Central memory CD8-positive, alpha-beta T cell (primary cell): ENCODE measurements at regions not wholly inside any gene's neighbourhood (a gene's known extent, or its start where the extent isn't known, plus 50 kb on each side); places are given as distances from the start of the nearest gene placed in this dataset.

Experiments
- ATAC-seq: fragments of 150-1000 bp; cut with Tn5 transposase; replicated peaks from 2 replicates; pipeline ENCODE4 v1.10.0; 2022; ENCODE audit warnings: mild to moderate bottlenecking, moderate FRiP score, moderate number of reproducible peaks; ENCODE audit not compliant: poor library complexity, severe bottlenecking; ENCODE audit errors: extremely low read depth
- DNase-seq, 2 donors: peaks; one replicate each; pipeline ENCODE4 v3.0.0; 2021; ENCODE audit warnings: low spot score in 2 of 2
- H3K27ac Mint-ChIP-seq: one replicate; pipeline ENCODE4 v1.8.0; 2022; ENCODE audit warnings: low read depth, mild to moderate bottlenecking, moderate library complexity, mixed read lengths
- H3K27me3 Mint-ChIP-seq: one replicate; pipeline ENCODE4 v1.8.0; 2022; ENCODE audit warnings: mixed read lengths
- H3K36me3 Mint-ChIP-seq: one replicate; pipeline ENCODE4 v1.8.0; 2022; ENCODE audit warnings: mild to moderate bottlenecking, moderate library complexity, mixed read lengths; ENCODE audit not compliant: insufficient read depth
- H3K4me1 Mint-ChIP-seq: one replicate; pipeline ENCODE4 v1.8.0; 2022; ENCODE audit warnings: mixed read lengths
- H3K4me3 Mint-ChIP-seq: one replicate; pipeline ENCODE4 v1.8.0; 2022; ENCODE audit warnings: mild to moderate bottlenecking, moderate library complexity, mixed read lengths
- H3K9me3 Mint-ChIP-seq: one replicate; pipeline ENCODE4 v1.8.0; 2022; ENCODE audit warnings: mixed read lengths

DNA sequence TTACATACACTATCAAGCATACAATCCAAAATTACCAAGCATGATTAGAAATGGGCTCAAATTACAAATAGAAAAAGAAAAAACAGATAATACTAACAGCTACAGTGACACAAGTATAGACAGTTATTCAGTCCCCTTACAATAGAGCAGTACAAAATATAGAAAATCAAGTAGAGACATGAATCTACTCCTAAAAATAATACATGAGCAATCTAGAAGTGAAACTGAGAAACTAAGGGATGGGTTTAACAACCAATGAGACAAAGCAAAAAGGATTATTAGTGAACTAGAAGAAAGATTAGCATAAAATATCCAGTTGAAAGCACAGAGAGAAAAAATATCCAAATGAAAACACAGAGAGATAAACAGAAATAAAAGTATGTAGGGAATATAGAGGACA is 426.7 kb downstream of the TBC1D4 start:
- no peaks in the 10 kb centered on the region for H3K36me3 Mint-ChIP-seq
- peaks cover 34% of the 10 kb centered on the region for H3K27me3 Mint-ChIP-seq
- no peak for DNase-seq
- H3K4me1 Mint-ChIP-seq = no peaks in the 10 kb centered on the region
- no peaks in the 10 kb centered on the region for H3K9me3 Mint-ChIP-seq
- no peak overlapping the region for H3K27ac Mint-ChIP-seq
- ATAC-seq = no peak
- H3K4me3 Mint-ChIP-seq = no peak overlapping the region

- DNase-seq (no peak), ATAC-seq (no peak)
- Mint-ChIP-seq H3K9me3 (no peaks in the 10 kb centered on the region), H3K4me3 (no peak overlapping the region), H3K27me3 (peaks cover 34% of the 10 kb centered on the region), H3K27ac (no peak overlapping the region), H3K4me1 (no peaks in the 10 kb centered on the region), H3K36me3 (no peaks in the 10 kb centered on the region)
These were observed 429.4 kb downstream of the TBC1D4 start for GRCh38 chr13:75052616-75053015.

DNA sequence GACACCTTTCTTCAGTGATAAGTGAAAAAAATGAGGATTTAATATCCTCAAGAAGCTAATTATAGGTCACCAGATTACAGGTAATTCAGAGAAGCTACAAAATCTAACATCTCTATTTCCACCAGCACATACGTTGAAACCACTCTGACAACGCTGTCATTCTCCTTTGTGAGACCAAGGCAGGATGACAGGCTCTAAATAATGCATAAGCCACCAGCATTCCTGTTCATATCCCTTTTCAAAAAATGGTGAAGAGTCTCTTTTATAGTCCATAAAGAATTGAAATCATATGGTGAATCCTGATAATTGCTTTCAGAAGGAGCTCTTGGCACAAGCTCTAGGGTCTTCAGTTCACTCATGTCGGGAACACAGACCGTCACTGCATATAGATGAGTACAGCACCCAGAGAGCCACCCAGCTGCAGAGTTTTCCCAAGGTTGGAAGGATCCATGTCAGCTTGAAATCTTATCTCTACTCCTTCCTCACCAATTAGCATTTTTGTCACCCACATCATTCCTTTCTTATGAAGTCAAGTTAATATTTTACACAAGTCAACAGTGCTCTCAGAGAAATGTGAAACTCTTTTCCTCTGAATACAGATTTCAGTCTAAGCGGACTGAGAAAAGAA is 431.4 kb downstream of the TBC1D4 start:
- no peak overlapping the region for H3K4me3 Mint-ChIP-seq
- H3K4me1 Mint-ChIP-seq = no peaks in the 10 kb centered on the region
- DNase-seq (no peak), ATAC-seq (no peak)
- H3K27ac Mint-ChIP-seq = no peak overlapping the region
- no peaks in the 10 kb centered on the region for H3K9me3 Mint-ChIP-seq
- peaks cover 29% of the 10 kb centered on the region for H3K27me3 Mint-ChIP-seq
- H3K36me3 Mint-ChIP-seq = no peaks in the 10 kb centered on the region

DNA sequence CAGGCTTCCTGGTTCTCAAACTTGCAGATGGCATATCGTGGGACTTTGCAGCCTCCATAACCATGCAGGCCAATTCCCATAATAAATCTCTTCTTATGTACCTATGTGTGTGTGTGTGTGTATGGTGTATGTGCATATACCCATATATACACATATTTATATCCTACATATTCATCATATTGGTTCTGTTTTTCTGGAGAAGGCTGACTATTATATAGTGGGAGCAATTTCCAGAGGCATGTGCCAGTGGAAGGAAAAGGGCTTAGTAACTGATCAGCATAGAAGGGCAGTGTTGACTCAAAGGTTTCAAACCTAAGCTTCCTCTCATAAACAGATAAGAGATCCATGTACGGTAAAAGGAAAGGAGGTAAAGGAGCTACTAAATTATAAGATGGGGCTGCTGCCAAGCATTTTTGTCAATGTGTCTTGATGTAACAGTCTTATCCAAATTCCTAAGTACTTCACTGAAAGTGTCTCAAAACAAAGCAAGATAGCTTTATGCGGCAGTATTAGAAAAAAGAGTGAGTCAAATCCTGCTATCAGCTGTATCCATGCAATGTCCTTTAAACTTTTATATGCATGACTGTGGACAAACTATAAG is 432.1 kb downstream of the TBC1D4 start:
- no peak for DNase-seq
- no peak overlapping the region for H3K4me3 Mint-ChIP-seq
- no peaks in the 10 kb centered on the region for H3K4me1 Mint-ChIP-seq

DNA sequence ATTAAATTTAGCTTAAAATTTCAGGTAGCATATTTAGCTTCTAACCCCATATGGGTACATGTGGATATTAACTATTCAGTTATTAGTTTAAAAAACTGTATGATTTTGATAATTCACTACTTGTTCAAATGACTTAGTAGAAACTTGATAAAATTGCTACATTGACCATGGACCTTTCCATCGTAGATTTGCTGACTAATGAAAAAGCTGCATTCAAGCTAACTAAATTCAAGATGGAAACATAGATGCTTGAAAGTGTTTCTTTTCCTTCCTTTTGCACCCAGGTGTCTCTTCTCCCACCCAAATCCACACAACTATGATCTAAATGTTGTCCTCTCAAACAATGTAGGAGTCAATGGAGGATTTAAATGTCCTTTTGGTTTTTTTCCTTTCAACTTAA is 439.2 kb downstream of the TBC1D4 start:
- H3K9me3 Mint-ChIP-seq = peaks cover 5% of the 10 kb centered on the region
- DNase-seq = no peak
- peaks cover 29% of the 10 kb centered on the region for H3K27me3 Mint-ChIP-seq
- no peak for ATAC-seq
- H3K4me1 Mint-ChIP-seq = no peaks in the 10 kb centered on the region
- no peak overlapping the region for H3K4me3 Mint-ChIP-seq
- H3K27ac Mint-ChIP-seq = no peak overlapping the region
- no peaks in the 10 kb centered on the region for H3K36me3 Mint-ChIP-seq

More for the DNA sequence above, 432.1 kb downstream of the TBC1D4 start:
- ATAC-seq = no peak
- no peaks in the 10 kb centered on the region for H3K9me3 Mint-ChIP-seq
- H3K36me3 Mint-ChIP-seq = no peaks in the 10 kb centered on the region
- H3K27me3 Mint-ChIP-seq = peaks cover 22% of the 10 kb centered on the region
- H3K27ac Mint-ChIP-seq = no peak overlapping the region

- no peak overlapping the region for H3K27ac Mint-ChIP-seq
- peaks cover 44% of the 10 kb centered on the region for H3K27me3 Mint-ChIP-seq
- H3K9me3 Mint-ChIP-seq = peaks cover 21% of the 10 kb centered on the region
- DNase-seq (no peak), ATAC-seq (no peak)
- H3K36me3 Mint-ChIP-seq = no peaks in the 10 kb centered on the region
- H3K4me1 Mint-ChIP-seq = no peaks in the 10 kb centered on the region
- no peak overlapping the region for H3K4me3 Mint-ChIP-seq
These were observed 443.4 kb downstream of the TBC1D4 start for GRCh38 chr13:75038393-75039113.

DNA sequence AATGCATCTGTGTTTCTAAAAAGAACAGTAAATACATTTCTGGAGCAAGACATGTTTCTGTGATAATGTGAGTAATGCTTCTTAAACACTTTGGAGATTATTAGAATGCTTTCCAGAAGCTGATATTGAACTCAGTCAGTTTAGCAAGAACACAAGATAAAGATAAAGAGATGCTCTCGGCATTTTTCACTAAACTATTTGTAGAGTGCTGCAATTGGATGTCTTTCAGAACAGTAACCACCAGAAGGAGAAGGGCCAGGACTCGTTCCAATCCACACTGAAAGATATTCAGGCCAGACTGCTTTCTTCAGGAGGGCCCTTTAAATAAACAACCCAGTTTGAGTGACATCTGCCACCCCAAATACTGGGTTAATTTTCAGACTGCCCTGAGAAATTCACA is 456.0 kb downstream of the TBC1D4 start:
- no peaks in the 10 kb centered on the region for H3K36me3 Mint-ChIP-seq
- DNase-seq = no peak
- no peak for ATAC-seq
- no peak overlapping the region for H3K27ac Mint-ChIP-seq
- no peaks in the 10 kb centered on the region for H3K4me1 Mint-ChIP-seq
- no peaks in the 10 kb centered on the region for H3K27me3 Mint-ChIP-seq
- H3K9me3 Mint-ChIP-seq = no peaks in the 10 kb centered on the region
- no peak overlapping the region for H3K4me3 Mint-ChIP-seq

- DNase-seq = no peak
- H3K9me3 Mint-ChIP-seq = no peaks in the 10 kb centered on the region
- peaks cover 10% of the 10 kb centered on the region for H3K27me3 Mint-ChIP-seq
- no peak overlapping the region for H3K4me3 Mint-ChIP-seq
- ATAC-seq = no peak
- no peaks in the 10 kb centered on the region for H3K36me3 Mint-ChIP-seq
- no peak overlapping the region for H3K27ac Mint-ChIP-seq
- H3K4me1 Mint-ChIP-seq = no peaks in the 10 kb centered on the region
These were observed 457.4 kb downstream of the TBC1D4 start for GRCh38 chr13:75024602-75025001.

DNA sequence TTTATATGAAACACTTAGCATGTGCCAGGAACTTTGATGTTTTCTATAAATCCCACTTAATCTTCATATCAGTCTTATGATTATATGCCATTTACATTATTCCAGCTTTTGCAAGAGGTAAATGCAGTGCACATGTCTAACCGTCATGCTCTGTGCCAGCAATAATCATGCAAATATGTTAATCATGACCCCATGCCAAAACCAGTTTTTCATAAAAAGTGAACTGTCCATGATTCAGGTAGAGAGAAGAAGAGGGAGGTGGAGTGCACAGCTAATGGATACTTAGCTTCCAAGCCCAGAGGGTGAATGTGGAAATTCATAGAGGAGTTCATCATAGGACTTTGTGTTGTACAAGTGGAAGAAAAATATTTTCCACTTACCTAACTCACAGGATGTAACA is 458.4 kb downstream of the TBC1D4 start:
- H3K4me1 Mint-ChIP-seq = no peaks in the 10 kb centered on the region
- H3K27ac Mint-ChIP-seq = no peak overlapping the region
- no peaks in the 10 kb centered on the region for H3K36me3 Mint-ChIP-seq
- peaks cover 10% of the 10 kb centered on the region for H3K27me3 Mint-ChIP-seq
- ATAC-seq = no peak
- no peak for DNase-seq
- H3K9me3 Mint-ChIP-seq = no peaks in the 10 kb centered on the region
- H3K4me3 Mint-ChIP-seq = no peak overlapping the region

- no peaks in the 10 kb centered on the region for H3K4me1 Mint-ChIP-seq
- H3K9me3 Mint-ChIP-seq = no peaks in the 10 kb centered on the region
- H3K4me3 Mint-ChIP-seq = no peak overlapping the region
- ATAC-seq = no peak
- H3K27ac Mint-ChIP-seq = no peak overlapping the region
- H3K27me3 Mint-ChIP-seq = peaks cover 15% of the 10 kb centered on the region
- no peak for DNase-seq
- H3K36me3 Mint-ChIP-seq = no peaks in the 10 kb centered on the region
These were observed 460.8 kb downstream of the TBC1D4 start for GRCh38 chr13:75021151-75021550.

- H3K4me3 Mint-ChIP-seq = no peak overlapping the region
- H3K27ac Mint-ChIP-seq = no peak overlapping the region
- H3K36me3 Mint-ChIP-seq = no peaks in the 10 kb centered on the region
- no peak for ATAC-seq
- H3K27me3 Mint-ChIP-seq = peaks cover 43% of the 10 kb centered on the region
- no peaks in the 10 kb centered on the region for H3K9me3 Mint-ChIP-seq
- no peaks in the 10 kb centered on the region for H3K4me1 Mint-ChIP-seq
- DNase-seq = no peak
These were observed 465.7 kb downstream of the TBC1D4 start for GRCh38 chr13:75016225-75016624.

DNA sequence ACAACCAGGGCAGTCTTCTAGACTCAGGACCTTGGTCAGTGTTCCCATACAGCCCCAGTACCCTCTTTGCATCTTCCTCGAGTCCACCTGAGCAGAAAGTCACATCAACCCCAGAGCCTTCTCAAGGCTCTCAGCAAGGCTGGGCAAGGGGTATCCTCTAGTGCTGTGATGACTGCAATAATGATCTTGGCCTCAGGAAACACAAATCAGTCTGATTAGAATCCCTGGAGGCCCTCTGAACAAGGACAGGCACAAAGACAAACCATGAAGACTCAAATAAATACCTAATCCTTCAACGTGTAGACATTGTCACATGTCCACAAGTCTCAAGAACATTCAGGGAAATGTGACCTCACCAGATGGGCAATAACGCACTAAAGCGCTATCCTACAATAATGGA is 468.2 kb downstream of the TBC1D4 start:
- H3K27me3 Mint-ChIP-seq = peaks cover 34% of the 10 kb centered on the region
- H3K27ac Mint-ChIP-seq = no peak overlapping the region
- ATAC-seq (no peak), DNase-seq (no peak)
- no peaks in the 10 kb centered on the region for H3K9me3 Mint-ChIP-seq
- no peaks in the 10 kb centered on the region for H3K36me3 Mint-ChIP-seq
- no peak overlapping the region for H3K4me3 Mint-ChIP-seq
- H3K4me1 Mint-ChIP-seq = no peaks in the 10 kb centered on the region

GRCh38 chr13:75010941-75011340 is 471.0 kb downstream of the TBC1D4 start:
- Mint-ChIP-seq H3K27ac (no peak overlapping the region), H3K9me3 (no peaks in the 10 kb centered on the region), H3K4me1 (no peaks in the 10 kb centered on the region), H3K27me3 (peaks cover 26% of the 10 kb centered on the region), H3K36me3 (no peaks in the 10 kb centered on the region), H3K4me3 (no peak overlapping the region)
- ATAC-seq = no peak
- no peak for DNase-seq
